ENCODE measurements at regions not wholly inside any gene's neighbourhood (a gene's known extent, or its start where the extent isn't known, plus 50 kb on each side); places are given as distances from the start of the nearest gene placed in this dataset.

DNA sequence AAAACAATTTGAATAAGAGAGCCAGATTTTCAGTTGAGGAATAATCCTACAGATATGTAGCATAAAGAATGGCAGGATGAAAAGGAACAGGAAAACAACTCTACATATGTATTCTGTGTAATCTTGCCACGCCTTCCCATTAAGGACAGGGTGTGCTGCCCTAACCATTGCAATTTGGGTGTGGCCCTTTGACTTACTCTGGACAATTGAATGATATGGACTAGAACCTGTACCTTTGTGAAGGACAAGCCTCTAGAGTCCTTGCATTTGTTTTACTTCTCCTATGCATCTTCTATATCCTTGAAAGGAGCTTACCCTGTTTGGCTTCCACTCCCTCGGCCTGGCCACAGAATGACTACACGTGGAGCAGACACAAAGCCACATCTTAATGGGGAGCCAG is 1261.6 kb upstream of the GBE1 start:
- Histone ChIP-seq H2AFZ (no peak overlapping the region), H3K36me3 (ENCODE audit: low read depth) (no peaks in the 10 kb centered on the region), H3K9me3 (ENCODE audit: low read depth) (no peaks in the 10 kb centered on the region), H3F3A (ENCODE audit: insufficient read depth) (no peaks in the 10 kb centered on the region), H3K4me1 (ENCODE audit: insufficient read depth) (no peaks in the 10 kb centered on the region), H3K27ac (no peak overlapping the region), H3K4me2 (ENCODE audit: unreplicated experiment) (no peak overlapping the region), H3K9ac (no peak overlapping the region), H3K4me3 (no peak overlapping the region), H3K79me2 (ENCODE audit: insufficient read depth) (no peaks in the 10 kb centered on the region), H3K9me2 (ENCODE audit: insufficient read depth) (no peaks in the 10 kb centered on the region), H3K27me3 (replicated peaks; ENCODE audit: insufficient read depth) (no peaks in the 10 kb centered on the region), H4K20me1 (ENCODE audit: insufficient read depth) (no peaks in the 10 kb centered on the region)
- in situ Hi-C loops (cut with MboI): no loop called here
- TF ChIP-seq EZH2phosphoT487 (IDR thresholded peaks at IDR 0.05; ENCODE audit: insufficient read depth, low read depth) (no peak), EZH2 (IDR thresholded peaks at IDR 0.05; ENCODE audit: insufficient read depth, poor library complexity, severe bottlenecking) (no peak)
- no peak for DNase-seq
- WGBS, 2 experiments (ENCODE audit: low coverage in 1 of 2, low lambda C conversion rate in 2 of 2, missing lambda C conversion rate in 2 of 2): 19 to 22% methylated on average over 3 of the region's 3 CpGs

- no peaks in the 10 kb centered on the region for H3K79me2 ChIP-seq (ENCODE audit: insufficient read depth)
- no peak overlapping the region for H3K4me2 ChIP-seq (ENCODE audit: unreplicated experiment)
- no peaks in the 10 kb centered on the region for H3K4me1 ChIP-seq (ENCODE audit: insufficient read depth)
- DNase-seq: no peak
- no peaks in the 10 kb centered on the region for H3K9me3 ChIP-seq (ENCODE audit: low read depth)
- H3K36me3 ChIP-seq (ENCODE audit: low read depth): no peaks in the 10 kb centered on the region
- H3K4me3 ChIP-seq: no peak overlapping the region
- H3K27me3 ChIP-seq (replicated peaks; ENCODE audit: insufficient read depth): no peaks in the 10 kb centered on the region
- H3K9ac ChIP-seq: no peak overlapping the region
- H2AFZ ChIP-seq: no peak overlapping the region
- no peaks in the 10 kb centered on the region for H3K9me2 ChIP-seq (ENCODE audit: insufficient read depth)
- WGBS, 2 experiments (ENCODE audit: low coverage in 1 of 2, low lambda C conversion rate in 2 of 2, missing lambda C conversion rate in 2 of 2): 29 to 36% methylated on average over 4 of the region's 4 CpGs
- no peak for TF ChIP-seq EZH2 (IDR thresholded peaks at IDR 0.05; ENCODE audit: insufficient read depth, poor library complexity, severe bottlenecking)
- no peak for TF ChIP-seq EZH2phosphoT487 (IDR thresholded peaks at IDR 0.05; ENCODE audit: insufficient read depth, low read depth)
- in situ Hi-C loops (cut with MboI): no loop called here
- no peak overlapping the region for H3K27ac ChIP-seq
- H4K20me1 ChIP-seq (ENCODE audit: insufficient read depth): no peaks in the 10 kb centered on the region
- no peaks in the 10 kb centered on the region for H3F3A ChIP-seq (ENCODE audit: insufficient read depth)
Observed at GRCh38 chr3:83011481-83011880, 1250.0 kb upstream of the GBE1 start.

GRCh38 chr3:83003917-83004316 is 1242.5 kb upstream of the GBE1 start:
- no peaks in the 10 kb centered on the region for H4K20me1 ChIP-seq (ENCODE audit: insufficient read depth)
- no peak overlapping the region for H3K4me3 ChIP-seq
- TF ChIP-seq EZH2 (IDR thresholded peaks at IDR 0.05; ENCODE audit: insufficient read depth, poor library complexity, severe bottlenecking): no peak
- TF ChIP-seq EZH2phosphoT487 (IDR thresholded peaks at IDR 0.05; ENCODE audit: insufficient read depth, low read depth): no peak
- H3K4me2 ChIP-seq (ENCODE audit: unreplicated experiment): no peak overlapping the region
- in situ Hi-C loops (cut with MboI): no loop called here
- no peaks in the 10 kb centered on the region for H3K9me2 ChIP-seq (ENCODE audit: insufficient read depth)
- no peaks in the 10 kb centered on the region for H3K36me3 ChIP-seq (ENCODE audit: low read depth)
- H3K4me1 ChIP-seq (ENCODE audit: insufficient read depth): no peaks in the 10 kb centered on the region
- H3F3A ChIP-seq (ENCODE audit: insufficient read depth): no peaks in the 10 kb centered on the region
- no peaks in the 10 kb centered on the region for H3K79me2 ChIP-seq (ENCODE audit: insufficient read depth)
- H3K27ac ChIP-seq: no peak overlapping the region
- no peak overlapping the region for H2AFZ ChIP-seq
- H3K27me3 ChIP-seq (replicated peaks; ENCODE audit: insufficient read depth): no peaks in the 10 kb centered on the region
- 13 to 18% methylated on average over 3 of the region's 3 CpGs for WGBS, 2 experiments (ENCODE audit: low coverage in 1 of 2, low lambda C conversion rate in 2 of 2, missing lambda C conversion rate in 2 of 2)
- DNase-seq: no peak
- H3K9ac ChIP-seq: no peak overlapping the region
- no peaks in the 10 kb centered on the region for H3K9me3 ChIP-seq (ENCODE audit: low read depth)

DNA sequence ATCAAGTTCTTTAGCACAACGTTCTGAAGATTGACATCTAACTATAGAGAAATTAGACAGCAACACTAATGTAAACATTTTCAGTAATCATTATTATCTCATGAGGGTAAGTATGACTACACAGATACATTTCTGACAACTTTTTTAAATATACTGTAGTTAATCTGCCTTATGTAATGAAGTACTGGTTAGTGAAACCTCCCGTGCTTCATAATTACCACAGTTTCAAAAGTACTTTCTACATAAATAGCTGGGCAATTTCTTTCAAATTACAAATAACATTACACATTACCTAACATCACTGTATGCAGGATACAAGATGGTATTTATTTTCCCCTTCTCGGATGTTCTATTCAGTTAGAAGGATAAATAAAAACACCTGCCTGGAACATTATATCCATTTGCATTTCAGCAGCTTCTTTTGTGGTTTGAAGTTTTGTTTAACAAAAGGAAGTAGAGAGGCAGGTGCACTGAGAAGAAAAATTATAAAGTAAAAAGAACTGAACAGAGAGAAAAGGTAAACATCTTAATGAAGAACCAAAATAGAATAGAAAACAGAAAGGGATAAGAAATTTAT is 1241.5 kb upstream of the GBE1 start:
- Histone ChIP-seq H3K9ac (no peak overlapping the region), H3K9me3 (ENCODE audit: low read depth) (no peaks in the 10 kb centered on the region), H3K4me3 (no peak overlapping the region), H3K4me1 (ENCODE audit: insufficient read depth) (no peaks in the 10 kb centered on the region), H3F3A (ENCODE audit: insufficient read depth) (no peaks in the 10 kb centered on the region), H3K36me3 (ENCODE audit: low read depth) (no peaks in the 10 kb centered on the region), H3K79me2 (ENCODE audit: insufficient read depth) (no peaks in the 10 kb centered on the region), H3K27me3 (replicated peaks; ENCODE audit: insufficient read depth) (no peaks in the 10 kb centered on the region), H3K4me2 (ENCODE audit: unreplicated experiment) (no peak overlapping the region), H3K9me2 (ENCODE audit: insufficient read depth) (no peaks in the 10 kb centered on the region), H4K20me1 (ENCODE audit: insufficient read depth) (no peaks in the 10 kb centered on the region), H3K27ac (no peak overlapping the region), H2AFZ (no peak overlapping the region)
- no peak for TF ChIP-seq EZH2phosphoT487 (IDR thresholded peaks at IDR 0.05; ENCODE audit: insufficient read depth, low read depth)
- no peak for TF ChIP-seq EZH2 (IDR thresholded peaks at IDR 0.05; ENCODE audit: insufficient read depth, poor library complexity, severe bottlenecking)
- in situ Hi-C loops (cut with MboI): no loop called here
- no peak for DNase-seq
- WGBS, 2 experiments (ENCODE audit: low coverage in 1 of 2, low lambda C conversion rate in 2 of 2, missing lambda C conversion rate in 2 of 2): 2 to 5% methylated on average over 3 of the region's 3 CpGs

GRCh38 chr3:82999777-83000176 is 1238.3 kb upstream of the GBE1 start:
- no peak overlapping the region for H3K4me3 ChIP-seq
- no peaks in the 10 kb centered on the region for H3K9me2 ChIP-seq (ENCODE audit: insufficient read depth)
- no peak overlapping the region for H3K4me2 ChIP-seq (ENCODE audit: unreplicated experiment)
- H3K4me1 ChIP-seq (ENCODE audit: insufficient read depth): no peaks in the 10 kb centered on the region
- no peak overlapping the region for H3K9ac ChIP-seq
- no peaks in the 10 kb centered on the region for H3K27me3 ChIP-seq (replicated peaks; ENCODE audit: insufficient read depth)
- H3K79me2 ChIP-seq (ENCODE audit: insufficient read depth): no peaks in the 10 kb centered on the region
- 14 to 20% methylated on average over 1 of the region's 1 CpG for WGBS, 2 experiments (ENCODE audit: low coverage in 1 of 2, low lambda C conversion rate in 2 of 2, missing lambda C conversion rate in 2 of 2)
- no peak overlapping the region for H3K27ac ChIP-seq
- H3F3A ChIP-seq (ENCODE audit: insufficient read depth): no peaks in the 10 kb centered on the region
- no peak for TF ChIP-seq EZH2 (IDR thresholded peaks at IDR 0.05; ENCODE audit: insufficient read depth, poor library complexity, severe bottlenecking)
- TF ChIP-seq EZH2phosphoT487 (IDR thresholded peaks at IDR 0.05; ENCODE audit: insufficient read depth, low read depth): no peak
- H3K36me3 ChIP-seq (ENCODE audit: low read depth): no peaks in the 10 kb centered on the region
- no peaks in the 10 kb centered on the region for H3K9me3 ChIP-seq (ENCODE audit: low read depth)
- no peaks in the 10 kb centered on the region for H4K20me1 ChIP-seq (ENCODE audit: insufficient read depth)
- in situ Hi-C loops (cut with MboI): no loop called here
- no peak for DNase-seq
- no peak overlapping the region for H2AFZ ChIP-seq
